ENCODE measurements at regions not wholly inside any gene's neighbourhood (a gene's known extent, or its start where the extent isn't known, plus 50 kb on each side); places are given as distances from the start of the nearest gene placed in this dataset.

DNA sequence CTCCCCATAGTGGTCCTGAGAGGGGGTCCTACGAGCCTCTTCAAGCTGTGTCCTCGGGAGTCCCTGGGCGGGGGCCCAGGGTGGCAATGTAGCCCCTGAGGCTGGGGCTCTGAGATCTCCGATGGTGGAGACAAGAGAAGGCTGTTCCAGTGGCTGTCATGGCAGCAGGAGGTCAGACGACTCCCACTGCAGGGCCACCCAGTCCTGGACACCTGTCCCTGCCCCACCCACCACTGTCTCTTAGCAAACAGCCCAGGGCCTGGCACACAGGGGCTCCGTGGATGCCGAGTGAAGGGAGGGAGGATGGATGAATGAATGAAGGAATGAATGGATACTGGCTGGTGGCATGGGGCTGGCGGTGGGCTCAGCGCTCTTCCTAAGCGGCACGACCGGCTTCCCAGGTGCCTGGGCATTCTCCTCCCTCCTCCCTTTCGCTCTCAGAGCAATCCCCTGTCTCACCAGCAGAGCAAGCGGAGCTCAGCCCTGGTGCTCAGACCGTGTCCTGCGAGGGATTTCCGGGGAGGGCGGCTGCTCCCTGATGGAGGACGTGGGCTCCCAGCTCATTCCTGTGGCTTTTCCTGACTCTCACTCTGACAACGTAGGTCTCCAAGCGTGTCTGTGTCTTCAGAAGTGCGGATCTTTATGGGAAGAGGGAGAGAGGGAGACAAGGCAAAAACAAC, 1272.6 kb downstream of the BRD1 start:
- Histone ChIP-seq H3K4me2 (ENCODE audit: low read length) (no peak overlapping the region), H3K4me3 (ENCODE audit: low read length) (no peak overlapping the region), H3K79me2 (ENCODE audit: control insufficient read depth, low read length) (no peaks in the 10 kb centered on the region), H3K4me1 (ENCODE audit: control insufficient read depth, low read length) (no peaks in the 10 kb centered on the region), H3K27me3 (ENCODE audit: control insufficient read depth, low read length) (no peaks in the 10 kb centered on the region), H4K20me1 (ENCODE audit: control insufficient read depth, insufficient read depth, low read depth, low read length) (no peaks in the 10 kb centered on the region), H3K36me3 (ENCODE audit: control insufficient read depth, low read length) (no peaks in the 10 kb centered on the region), H3K9me2 (replicated peaks; ENCODE audit: control insufficient read depth, low read length) (no peaks in the 10 kb centered on the region), H3K9me3 (ENCODE audit: control insufficient read depth, insufficient read depth, low read length) (no peaks in the 10 kb centered on the region), H3F3A (ENCODE audit: control insufficient read depth, insufficient read depth) (no peaks in the 10 kb centered on the region), H3K27ac (ENCODE audit: low read depth, low read length) (no peak overlapping the region)
- no peak for TF ChIP-seq EZH2phosphoT487 (IDR thresholded peaks at IDR 0.05; ENCODE audit: borderline replicate concordance, low read length)
- TF ChIP-seq, protein P1, sequence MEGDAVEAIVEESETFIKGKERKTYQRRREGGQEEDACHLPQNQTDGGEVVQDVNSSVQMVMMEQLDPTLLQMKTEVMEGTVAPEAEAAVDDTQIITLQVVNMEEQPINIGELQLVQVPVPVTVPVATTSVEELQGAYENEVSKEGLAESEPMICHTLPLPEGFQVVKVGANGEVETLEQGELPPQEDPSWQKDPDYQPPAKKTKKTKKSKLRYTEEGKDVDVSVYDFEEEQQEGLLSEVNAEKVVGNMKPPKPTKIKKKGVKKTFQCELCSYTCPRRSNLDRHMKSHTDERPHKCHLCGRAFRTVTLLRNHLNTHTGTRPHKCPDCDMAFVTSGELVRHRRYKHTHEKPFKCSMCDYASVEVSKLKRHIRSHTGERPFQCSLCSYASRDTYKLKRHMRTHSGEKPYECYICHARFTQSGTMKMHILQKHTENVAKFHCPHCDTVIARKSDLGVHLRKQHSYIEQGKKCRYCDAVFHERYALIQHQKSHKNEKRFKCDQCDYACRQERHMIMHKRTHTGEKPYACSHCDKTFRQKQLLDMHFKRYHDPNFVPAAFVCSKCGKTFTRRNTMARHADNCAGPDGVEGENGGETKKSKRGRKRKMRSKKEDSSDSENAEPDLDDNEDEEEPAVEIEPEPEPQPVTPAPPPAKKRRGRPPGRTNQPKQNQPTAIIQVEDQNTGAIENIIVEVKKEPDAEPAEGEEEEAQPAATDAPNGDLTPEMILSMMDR (IDR thresholded peaks at IDR 0.05; ENCODE audit: low read depth, low read length, poor library complexity, severe bottlenecking) = no peak

DNA sequence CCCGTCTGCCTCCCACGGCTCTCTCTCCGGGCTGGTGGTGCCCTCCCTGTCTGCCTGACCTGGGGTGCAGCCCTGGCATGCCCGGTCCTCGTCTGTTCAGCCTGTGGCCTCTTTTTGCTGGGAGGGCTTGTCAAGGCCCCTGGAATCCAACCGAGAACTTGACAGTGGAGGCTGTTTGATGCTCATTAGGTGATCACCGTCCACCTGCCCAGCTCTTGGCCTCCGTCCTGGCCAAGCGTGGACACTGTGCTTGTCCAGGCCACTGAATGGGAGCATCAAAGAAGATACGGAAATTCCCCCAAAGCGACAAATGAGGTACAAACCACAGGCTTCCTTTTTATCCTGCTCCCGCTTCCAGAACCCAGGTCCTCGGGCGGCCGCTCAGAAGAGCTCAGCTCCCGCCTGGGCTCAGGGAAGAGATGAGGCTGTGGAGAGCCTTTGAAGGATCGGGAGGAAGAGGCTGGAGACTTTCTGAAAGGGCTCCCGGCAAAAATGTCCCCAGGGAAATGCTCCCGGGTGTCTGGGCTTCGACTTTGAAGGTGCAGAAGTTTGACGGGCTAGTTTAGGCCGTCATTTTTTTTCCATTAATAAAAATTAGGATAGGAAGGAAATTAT, 1273.9 kb downstream of the BRD1 start:
- H3K27ac ChIP-seq (ENCODE audit: low read depth, low read length) = no peak overlapping the region
- no peaks in the 10 kb centered on the region for H4K20me1 ChIP-seq (ENCODE audit: control insufficient read depth, insufficient read depth, low read depth, low read length)
- H3K9me3 ChIP-seq (ENCODE audit: control insufficient read depth, insufficient read depth, low read length) = no peaks in the 10 kb centered on the region
- TF ChIP-seq EZH2phosphoT487 (IDR thresholded peaks at IDR 0.05; ENCODE audit: borderline replicate concordance, low read length) = no peak
- TF ChIP-seq, protein P1 (IDR thresholded peaks at IDR 0.05; ENCODE audit: low read depth, low read length, poor library complexity, severe bottlenecking) = no peak
- no peak overlapping the region for H3K4me3 ChIP-seq (ENCODE audit: low read length)
- no peak overlapping the region for H3K4me2 ChIP-seq (ENCODE audit: low read length)
- no peaks in the 10 kb centered on the region for H3K27me3 ChIP-seq (ENCODE audit: control insufficient read depth, low read length)
- no peaks in the 10 kb centered on the region for H3K9me2 ChIP-seq (replicated peaks; ENCODE audit: control insufficient read depth, low read length)
- no peaks in the 10 kb centered on the region for H3K79me2 ChIP-seq (ENCODE audit: control insufficient read depth, low read length)
- H3F3A ChIP-seq (ENCODE audit: control insufficient read depth, insufficient read depth) = no peaks in the 10 kb centered on the region
- H3K4me1 ChIP-seq (ENCODE audit: control insufficient read depth, low read length) = no peaks in the 10 kb centered on the region
- no peaks in the 10 kb centered on the region for H3K36me3 ChIP-seq (ENCODE audit: control insufficient read depth, low read length)

DNA sequence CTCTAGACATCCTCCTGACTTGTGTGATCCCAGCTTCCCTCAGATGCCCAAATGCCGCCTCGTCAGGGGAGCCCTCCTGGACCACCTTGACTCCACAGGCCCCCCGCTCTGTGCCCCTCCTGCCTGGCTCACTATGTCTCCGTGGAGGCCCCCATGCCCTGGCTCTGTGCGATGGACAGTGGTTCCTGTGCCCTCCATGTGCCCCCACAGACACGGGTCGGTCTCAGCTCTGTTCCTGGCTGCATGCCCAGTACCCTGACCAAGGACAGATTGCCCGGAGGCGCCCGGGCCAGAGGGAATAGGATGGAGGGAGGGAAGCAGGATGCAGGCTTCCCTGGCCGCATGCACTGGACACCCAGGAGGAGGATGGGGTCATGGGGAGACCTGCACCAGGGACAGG, 1274.6 kb downstream of the BRD1 start:
- H4K20me1 ChIP-seq (ENCODE audit: control insufficient read depth, insufficient read depth, low read depth, low read length) = no peaks in the 10 kb centered on the region
- H3K36me3 ChIP-seq (ENCODE audit: control insufficient read depth, low read length) = no peaks in the 10 kb centered on the region
- H3K79me2 ChIP-seq (ENCODE audit: control insufficient read depth, low read length) = no peaks in the 10 kb centered on the region
- H3K27ac ChIP-seq (ENCODE audit: low read depth, low read length) = no peak overlapping the region
- no peaks in the 10 kb centered on the region for H3F3A ChIP-seq (ENCODE audit: control insufficient read depth, insufficient read depth)
- no peak for TF ChIP-seq EZH2phosphoT487 (IDR thresholded peaks at IDR 0.05; ENCODE audit: borderline replicate concordance, low read length)
- TF ChIP-seq, protein P1 (IDR thresholded peaks at IDR 0.05; ENCODE audit: low read depth, low read length, poor library complexity, severe bottlenecking) = no peak
- H3K4me1 ChIP-seq (ENCODE audit: control insufficient read depth, low read length) = no peaks in the 10 kb centered on the region
- H3K9me2 ChIP-seq (replicated peaks; ENCODE audit: control insufficient read depth, low read length) = no peaks in the 10 kb centered on the region
- no peak overlapping the region for H3K4me3 ChIP-seq (ENCODE audit: low read length)
- H3K4me2 ChIP-seq (ENCODE audit: low read length) = no peak overlapping the region
- H3K9me3 ChIP-seq (ENCODE audit: control insufficient read depth, insufficient read depth, low read length) = no peaks in the 10 kb centered on the region
- H3K27me3 ChIP-seq (ENCODE audit: control insufficient read depth, low read length) = no peaks in the 10 kb centered on the region
